ENCODE measurements at regions not wholly inside any gene's neighbourhood (a gene's known extent, or its start where the extent isn't known, plus 50 kb on each side); places are given as distances from the start of the nearest gene placed in this dataset.

DNA sequence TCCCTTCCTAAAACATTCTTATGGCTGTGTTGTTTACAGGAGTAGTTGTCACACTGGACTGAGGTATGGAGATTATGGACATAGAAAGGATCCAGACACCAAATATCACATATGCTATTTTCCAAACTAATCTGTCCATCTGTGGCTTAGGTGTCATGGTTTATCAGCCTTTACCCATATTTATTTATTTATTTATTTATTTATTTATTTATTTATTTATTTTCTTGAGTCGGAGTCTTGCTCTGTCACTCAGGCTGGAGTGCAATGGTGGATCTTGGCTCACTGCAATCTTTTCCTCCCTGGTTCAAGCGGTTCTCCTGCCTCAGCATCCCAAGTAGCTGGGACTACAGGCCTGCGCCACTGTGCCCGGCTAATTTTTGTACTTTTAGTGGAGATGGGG is 1103.1 kb downstream of the MAT2B start:
- TF ChIP-seq, protein P1, sequence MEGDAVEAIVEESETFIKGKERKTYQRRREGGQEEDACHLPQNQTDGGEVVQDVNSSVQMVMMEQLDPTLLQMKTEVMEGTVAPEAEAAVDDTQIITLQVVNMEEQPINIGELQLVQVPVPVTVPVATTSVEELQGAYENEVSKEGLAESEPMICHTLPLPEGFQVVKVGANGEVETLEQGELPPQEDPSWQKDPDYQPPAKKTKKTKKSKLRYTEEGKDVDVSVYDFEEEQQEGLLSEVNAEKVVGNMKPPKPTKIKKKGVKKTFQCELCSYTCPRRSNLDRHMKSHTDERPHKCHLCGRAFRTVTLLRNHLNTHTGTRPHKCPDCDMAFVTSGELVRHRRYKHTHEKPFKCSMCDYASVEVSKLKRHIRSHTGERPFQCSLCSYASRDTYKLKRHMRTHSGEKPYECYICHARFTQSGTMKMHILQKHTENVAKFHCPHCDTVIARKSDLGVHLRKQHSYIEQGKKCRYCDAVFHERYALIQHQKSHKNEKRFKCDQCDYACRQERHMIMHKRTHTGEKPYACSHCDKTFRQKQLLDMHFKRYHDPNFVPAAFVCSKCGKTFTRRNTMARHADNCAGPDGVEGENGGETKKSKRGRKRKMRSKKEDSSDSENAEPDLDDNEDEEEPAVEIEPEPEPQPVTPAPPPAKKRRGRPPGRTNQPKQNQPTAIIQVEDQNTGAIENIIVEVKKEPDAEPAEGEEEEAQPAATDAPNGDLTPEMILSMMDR (IDR thresholded peaks at IDR 0.05; ENCODE audit: poor library complexity, severe bottlenecking): no peak
- TF ChIP-seq EP300 (conservative IDR thresholded peaks at IDR 0.05; ENCODE audit: poor library complexity, severe bottlenecking): no peak
